Activated naive CD8-positive, alpha-beta T cell treated with anti-CD3 and anti-CD28 coated beads, Interleukin-2, amount 50 U/mL, for 16 hours (primary cell): ENCODE measurements at regions not wholly inside any gene's neighbourhood (a gene's known extent, or its start where the extent isn't known, plus 50 kb on each side); places are given as distances from the start of the nearest gene placed in this dataset.
"Not testable (repeated sequence)": the region's sequence is repeated elsewhere in the genome, so short reads cannot be mapped to it uniquely, and the experiment has no call there.

Experiments
- DNase-seq: peaks from one replicate; pipeline ENCODE4 v3.0.0-alpha.2; 2020; ENCODE audit warnings: low read depth, low spot score

DNA sequence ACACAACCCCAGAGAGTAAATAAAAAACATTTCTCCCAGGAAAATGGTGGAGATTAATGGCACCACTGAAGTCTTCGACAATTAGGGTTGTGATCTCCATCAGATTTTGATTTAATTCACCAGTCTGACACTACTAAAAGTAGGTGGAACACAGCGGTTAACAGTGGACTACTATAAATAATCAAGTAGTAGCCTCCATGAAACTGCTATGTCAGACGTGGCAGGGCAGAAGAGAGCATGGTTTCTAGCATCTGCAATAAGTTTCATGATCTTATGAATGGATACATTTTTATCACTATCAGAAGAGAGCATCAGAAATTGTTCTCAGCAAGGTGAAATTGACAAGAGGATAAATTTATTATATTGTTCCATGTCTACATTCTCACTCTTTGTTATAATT, 1706.6 kb downstream of the MRPL39 start:
- no peak for DNase-seq

DNA sequence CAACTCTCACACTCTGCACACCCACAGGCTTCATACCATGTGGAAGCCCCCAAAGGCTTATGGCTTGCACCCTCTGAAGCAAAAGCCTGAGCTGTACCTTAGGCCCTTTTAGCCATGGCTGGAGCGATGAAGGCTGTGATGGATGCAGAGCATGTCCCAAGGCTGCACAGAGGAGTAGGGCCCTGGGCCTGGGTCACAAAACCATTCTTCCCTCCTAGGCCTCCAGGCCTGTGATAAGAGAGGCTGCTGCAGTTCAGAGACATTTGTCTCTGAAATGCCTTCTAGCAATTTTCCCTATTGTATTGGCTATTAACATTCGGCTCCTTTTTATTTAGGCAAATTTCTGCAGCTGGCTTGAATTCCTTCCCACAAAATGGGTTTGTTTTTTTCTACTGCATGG, 1707.7 kb downstream of the MRPL39 start:
- DNase-seq = no peak

GRCh38 chr21:23890652-23891051, 1716.6 kb downstream of the MRPL39 start:
- DNase-seq = no peak

- peak; percentile 6 for DNase-seq
These were observed 1719.5 kb downstream of the MRPL39 start for GRCh38 chr21:23887725-23888306.

DNA sequence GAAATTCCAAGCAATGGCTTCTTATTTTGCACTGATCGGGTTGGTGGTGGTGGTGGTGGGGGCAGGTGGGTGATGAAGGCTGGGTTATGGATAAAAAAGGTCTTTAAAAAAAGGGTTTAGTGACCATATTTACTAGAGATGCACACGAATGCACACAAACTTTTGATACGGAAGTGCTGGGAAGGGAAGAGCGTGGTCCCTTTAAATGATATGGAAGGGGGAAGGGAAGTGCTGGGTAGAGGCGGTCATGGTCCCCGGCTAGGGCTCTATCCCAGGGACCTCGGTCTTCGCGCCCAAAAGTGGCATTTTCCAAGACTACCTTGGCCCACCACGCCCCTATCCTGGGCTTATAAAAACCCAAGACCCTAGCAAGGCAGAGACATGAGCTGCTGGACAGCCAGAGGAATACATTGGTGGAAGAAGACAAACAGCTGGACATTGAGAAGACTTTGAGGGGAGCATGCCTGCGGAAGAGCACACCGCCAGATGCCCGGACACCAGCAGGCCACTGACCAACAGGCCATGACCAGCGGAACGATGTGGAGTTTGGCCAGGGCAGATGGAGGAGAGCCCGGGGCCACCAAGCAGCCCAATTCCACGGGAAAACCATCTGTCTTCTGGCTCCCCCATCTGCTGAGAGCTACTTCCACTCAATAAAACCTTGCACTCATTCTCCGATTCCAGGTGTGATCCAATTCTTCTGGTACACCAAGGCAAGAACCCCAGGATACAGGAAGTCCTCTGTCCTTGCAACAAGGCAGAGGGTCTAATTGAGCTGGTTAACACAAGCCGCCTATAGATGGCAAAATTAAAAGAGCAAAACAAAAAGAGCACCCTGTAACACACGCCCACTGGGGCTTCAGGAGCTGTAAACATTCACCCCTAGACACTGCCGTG, 1720.2 kb downstream of the MRPL39 start:
- no peak for DNase-seq

DNA sequence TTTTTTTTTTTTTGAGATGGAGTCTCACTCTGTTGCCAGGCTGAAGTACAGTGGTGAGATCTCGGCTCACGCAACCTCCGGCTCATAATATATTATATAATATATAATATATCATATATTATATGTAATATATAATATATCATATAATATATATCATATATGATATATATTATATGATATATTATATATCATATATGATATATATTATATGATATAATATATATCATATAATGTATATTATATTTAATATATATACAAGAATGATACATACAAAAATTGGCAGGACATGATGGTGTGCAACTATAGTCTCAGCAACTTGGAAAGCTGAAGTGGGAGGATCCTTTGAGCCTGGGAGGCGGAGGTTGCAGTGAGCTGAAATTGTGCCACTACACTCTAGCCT, 1725.5 kb downstream of the MRPL39 start:
- no peak for DNase-seq

- no peak for DNase-seq
These were observed 1730.2 kb downstream of the MRPL39 start for GRCh38 chr21:23876925-23877558.

DNA sequence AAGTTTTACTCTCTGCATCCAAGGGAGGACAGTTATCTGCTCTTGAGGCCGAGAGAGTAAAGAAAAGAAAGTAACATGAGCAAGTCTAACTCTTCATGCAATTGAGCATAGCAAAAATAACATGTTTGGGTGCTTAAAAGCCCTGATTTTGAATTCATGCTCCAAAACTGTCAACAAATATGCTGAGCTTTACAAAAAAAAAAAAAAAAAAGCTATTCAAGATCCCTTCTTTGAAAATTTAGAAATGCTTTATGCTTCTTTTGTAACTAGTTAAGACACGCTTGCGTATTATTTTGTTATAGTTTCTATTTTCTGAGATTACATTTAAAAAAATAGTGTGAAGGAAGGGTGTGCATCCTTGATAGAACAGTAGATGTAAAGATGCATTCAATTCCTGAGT, 1733.0 kb downstream of the MRPL39 start:
- no peak for DNase-seq

- DNase-seq = no peak
These were observed 1745.3 kb downstream of the MRPL39 start for GRCh38 chr21:23861911-23862504.

DNA sequence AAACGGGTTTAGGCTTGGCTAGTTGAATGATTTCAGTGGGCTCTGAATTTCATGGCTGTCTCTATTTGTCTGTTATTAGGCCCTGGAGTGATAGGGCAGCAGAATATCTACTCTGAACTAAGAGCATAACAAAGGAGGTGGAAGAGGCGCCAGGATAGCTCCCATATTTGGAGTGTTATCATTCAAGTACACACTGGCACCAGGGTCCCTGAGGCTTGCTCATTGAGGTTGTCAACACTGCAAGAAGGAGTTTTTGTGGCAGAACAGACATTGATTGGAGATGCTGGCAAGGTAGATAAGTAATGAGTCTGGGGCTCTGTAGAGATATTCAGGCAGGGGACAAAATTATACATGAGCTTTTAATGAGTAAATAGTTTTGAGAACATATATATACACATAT, 1748.4 kb downstream of the MRPL39 start:
- no peak for DNase-seq

DNA sequence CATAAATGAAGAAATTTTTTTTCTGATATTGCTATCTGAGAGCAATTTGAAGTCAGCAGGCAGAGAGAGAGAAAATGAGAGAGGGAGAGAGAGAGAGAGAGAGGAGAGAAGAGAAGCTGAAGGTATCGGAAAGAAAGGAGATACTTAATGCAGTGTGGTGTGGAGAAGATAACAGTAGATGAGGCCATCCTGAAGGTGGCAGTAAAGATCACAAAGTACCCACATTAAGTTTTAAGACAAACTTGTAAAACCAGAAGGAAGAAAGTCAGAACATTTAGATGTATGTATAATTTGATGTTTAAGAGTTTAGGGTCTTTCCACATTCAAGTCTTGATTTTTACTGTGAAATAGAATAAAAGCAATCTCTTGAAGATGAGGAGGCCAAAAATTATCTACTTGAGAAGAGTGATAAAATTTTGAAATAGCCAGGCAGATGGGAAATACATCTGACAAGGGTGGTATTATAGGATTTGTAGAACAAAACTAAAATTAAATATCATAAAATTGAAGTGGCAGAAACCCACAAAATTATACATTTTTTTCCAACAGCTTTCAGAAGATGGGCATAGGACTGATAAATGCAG, 1753.4 kb downstream of the MRPL39 start:
- DNase-seq = no peak

DNA sequence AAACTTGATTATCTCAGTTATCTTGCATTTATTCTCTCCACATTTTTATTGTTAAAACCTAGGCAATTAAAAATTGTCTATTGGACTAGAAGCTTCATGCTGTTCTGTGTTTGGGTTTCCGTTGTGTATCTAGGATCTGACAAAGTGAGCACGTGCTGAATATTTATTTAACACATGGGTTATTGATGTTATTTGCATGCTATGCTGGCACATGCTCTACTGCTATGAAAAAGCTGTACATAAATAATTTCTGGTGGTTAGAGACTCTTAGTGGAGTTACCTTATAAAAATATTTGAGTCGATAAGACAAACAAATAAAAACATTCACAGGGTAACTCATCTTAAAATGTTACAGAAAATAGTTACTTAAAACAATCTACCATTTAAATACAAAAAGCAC, 1769.7 kb downstream of the MRPL39 start:
- no peak for DNase-seq

DNA sequence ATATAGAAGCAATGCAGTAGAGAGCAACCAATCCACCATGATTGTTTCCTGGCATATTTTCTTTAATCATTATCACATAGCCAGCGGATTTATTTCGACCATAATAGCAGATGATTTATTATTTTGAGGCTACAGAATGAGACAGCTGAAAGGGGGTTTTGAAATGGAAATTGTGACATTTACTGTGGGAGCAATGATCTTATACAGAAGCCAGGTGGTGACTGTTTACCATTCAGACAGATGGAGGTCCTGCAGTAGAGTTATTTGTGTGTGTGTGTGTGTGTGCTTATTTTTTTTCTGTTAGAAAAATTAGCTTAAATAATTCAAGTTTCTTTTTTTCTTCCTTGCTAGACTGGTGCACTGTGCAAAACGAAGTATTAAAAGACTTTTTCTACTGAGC, 1784.5 kb downstream of the MRPL39 start:
- DNase-seq = no peak

- DNase-seq = no peak
These were observed 1789.9 kb downstream of the MRPL39 start for GRCh38 chr21:23817337-23817736.

GRCh38 chr21:23812485-23812884, 1794.8 kb downstream of the MRPL39 start:
- no peak for DNase-seq

DNA sequence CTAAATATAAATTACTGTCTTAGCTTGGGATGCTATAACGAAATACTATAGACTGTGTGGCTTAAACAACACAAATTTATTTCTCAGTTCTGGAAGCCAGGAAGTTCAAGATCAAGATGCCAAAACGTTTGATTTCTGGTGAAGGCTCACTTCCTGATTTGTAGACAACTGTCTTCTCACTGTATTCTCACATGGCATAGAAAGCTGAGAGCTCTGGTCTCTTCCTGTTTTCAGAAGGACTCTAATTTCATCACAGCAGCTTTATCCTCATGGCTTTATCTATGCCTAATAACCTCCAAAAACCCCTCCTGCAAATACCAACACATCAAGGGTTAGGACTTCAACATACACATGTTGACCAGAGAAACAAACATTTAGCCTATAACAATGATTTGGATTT, 1795.5 kb downstream of the MRPL39 start:
- no peak for DNase-seq

GRCh38 chr21:23809573-23809972, 1797.7 kb downstream of the MRPL39 start:
- DNase-seq = no peak

- not testable (repeated sequence) for DNase-seq
These were observed 1800.2 kb downstream of the MRPL39 start for GRCh38 chr21:23806966-23807548.

DNA sequence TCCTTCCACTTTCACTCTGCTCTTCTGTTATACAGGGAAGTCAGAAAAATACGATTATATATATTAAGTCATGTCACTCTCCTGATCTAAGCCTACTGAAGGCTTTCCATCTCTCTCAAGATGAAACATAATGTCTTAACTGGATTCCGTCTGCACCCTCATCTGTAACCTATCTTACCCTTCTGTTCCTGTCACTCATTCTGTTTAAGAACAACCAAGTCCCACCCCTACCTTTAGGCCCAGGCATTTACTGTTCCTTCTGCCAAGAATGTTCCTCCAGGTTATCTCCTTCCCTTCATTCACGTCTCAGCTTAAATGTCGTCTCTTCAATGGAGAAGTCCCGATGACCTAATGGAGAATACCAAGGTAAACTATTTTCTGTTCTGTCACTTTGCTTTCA, 1802.4 kb downstream of the MRPL39 start:
- no peak for DNase-seq

GRCh38 chr21:23801292-23801691, 1806.0 kb downstream of the MRPL39 start:
- no peak for DNase-seq

DNA sequence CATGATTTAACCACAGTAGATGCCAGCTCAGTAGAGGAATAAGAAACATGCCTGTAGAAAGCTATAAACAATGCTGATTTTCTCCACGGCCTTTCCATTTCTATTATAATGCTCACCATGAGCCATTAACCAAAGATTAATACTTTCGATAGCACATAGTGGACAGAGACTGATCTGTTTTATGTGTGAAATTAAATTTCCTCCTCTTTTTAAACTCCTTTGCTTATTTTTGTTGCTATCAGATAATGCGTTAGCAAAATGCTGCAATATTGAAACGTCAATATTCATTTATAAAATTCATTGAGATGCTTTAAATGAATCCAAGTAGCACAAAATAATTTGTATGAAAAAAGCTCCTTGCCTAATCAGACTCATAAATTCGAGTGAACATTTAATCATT, 1807.9 kb downstream of the MRPL39 start:
- DNase-seq = no peak

GRCh38 chr21:23792300-23792699, 1815.0 kb downstream of the MRPL39 start:
- DNase-seq = no peak
